ENCODE measurements at regions not wholly inside any gene's neighbourhood (a gene's known extent, or its start where the extent isn't known, plus 50 kb on each side); places are given as distances from the start of the nearest gene placed in this dataset.

DNA sequence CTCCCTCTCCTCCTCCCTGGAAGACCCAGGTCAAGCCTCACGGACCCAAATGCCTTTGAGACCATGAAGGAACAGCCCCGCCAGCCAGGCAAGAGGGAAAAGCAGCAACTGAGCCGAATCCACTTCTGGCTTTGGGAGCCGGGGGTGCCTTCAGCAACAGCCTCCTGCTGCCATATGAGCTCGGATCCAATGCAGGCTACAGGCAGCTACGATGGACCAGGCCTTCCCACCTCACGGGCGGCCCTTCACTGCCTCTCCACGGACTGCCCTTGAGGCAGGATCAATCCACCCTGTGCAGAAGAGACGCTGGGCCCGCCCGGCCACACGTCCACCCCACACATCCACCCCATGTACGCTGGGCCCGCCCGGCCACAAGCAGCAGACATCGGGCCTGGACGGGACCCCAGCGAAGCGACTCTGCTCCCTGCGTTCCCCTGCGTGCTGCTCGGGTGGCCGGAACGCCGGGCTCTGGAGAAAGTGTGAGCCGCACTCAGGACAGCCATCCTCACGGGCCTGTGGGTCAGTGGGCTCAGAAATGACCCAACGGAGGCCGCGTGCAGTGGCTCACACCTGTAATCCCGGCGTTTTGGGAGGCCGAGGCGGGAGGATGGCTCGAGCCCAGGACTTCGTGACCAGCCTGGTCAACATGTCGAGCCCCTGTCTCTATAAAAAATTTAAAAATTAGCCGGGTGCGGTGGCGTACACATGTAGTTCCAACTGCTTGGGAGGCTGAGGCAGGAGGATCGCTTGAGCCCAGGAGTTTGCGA lies 82.0 kb downstream of the FOXL3 start:
- Mint-ChIP-seq H3K36me3 (ENCODE audit: low read depth) (no peaks in the 10 kb centered on the region), H3K4me1 (peaks cover 2% of the 10 kb centered on the region), H3K4me3 (no peak overlapping the region), H3K27ac (no peak overlapping the region), H3K27me3 (no peaks in the 10 kb centered on the region), H3K9me3 (no peaks in the 10 kb centered on the region)
- intact Hi-C loops (cut with micrococcal nuclease): no loop called here
- no peak for DNase-seq

- no peaks in the 10 kb centered on the region for H3K9me3 Mint-ChIP-seq
- DNase-seq: no peak
- no peaks in the 10 kb centered on the region for H3K36me3 Mint-ChIP-seq (ENCODE audit: low read depth)
- intact Hi-C loops (cut with micrococcal nuclease): no loop called here
- no peak overlapping the region for H3K27ac Mint-ChIP-seq
- H3K27me3 Mint-ChIP-seq: no peaks in the 10 kb centered on the region
- H3K4me3 Mint-ChIP-seq: no peak overlapping the region
- no peaks in the 10 kb centered on the region for H3K4me1 Mint-ChIP-seq
Observed at GRCh38 chr7:372546-372931, 82.6 kb downstream of the FOXL3 start.

DNA sequence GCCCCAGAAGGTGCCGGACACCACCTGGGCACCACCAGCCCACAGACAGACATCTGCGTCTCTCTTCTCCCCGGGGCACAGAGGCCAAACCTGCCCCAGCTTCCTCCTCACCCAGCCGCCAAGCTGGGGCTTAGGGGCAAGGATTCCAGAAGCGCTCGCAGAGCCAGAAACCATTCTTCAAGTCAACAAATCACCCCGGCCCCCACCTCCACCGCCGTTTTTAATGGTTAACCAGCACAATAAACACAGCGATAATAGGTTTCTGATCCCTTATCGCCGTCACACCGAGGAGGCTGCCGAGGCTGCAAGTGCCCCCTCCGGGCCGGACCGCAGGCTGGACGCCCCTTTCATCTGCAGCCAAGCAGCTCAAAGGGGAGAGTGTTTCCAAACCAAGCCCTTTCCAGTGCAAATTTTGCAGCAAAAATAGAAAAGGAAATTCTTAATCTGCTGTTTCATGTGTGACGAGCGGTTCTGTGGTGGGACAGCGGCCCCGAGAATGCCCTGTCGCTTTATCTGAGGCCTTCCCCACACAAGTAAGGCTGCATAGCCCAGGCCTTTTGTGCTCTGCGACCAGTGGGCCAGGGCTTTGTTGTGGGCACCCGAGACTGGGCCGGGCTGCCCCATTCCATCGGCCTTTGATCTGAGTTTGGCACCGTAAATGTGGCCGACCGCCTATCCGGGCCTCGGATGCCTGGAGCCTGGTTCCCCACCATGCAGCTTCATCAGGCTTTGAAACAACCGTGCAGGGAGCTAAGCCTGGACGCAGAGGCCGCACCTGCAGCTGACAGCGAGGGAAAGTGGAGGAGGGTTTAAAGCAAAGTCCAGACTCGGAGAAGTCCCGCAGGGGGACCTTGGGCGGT lies 83.2 kb downstream of the FOXL3 start:
- Mint-ChIP-seq H3K4me1 (no peaks in the 10 kb centered on the region), H3K27ac (no peak overlapping the region), H3K9me3 (no peaks in the 10 kb centered on the region), H3K4me3 (no peak overlapping the region), H3K36me3 (ENCODE audit: low read depth) (no peaks in the 10 kb centered on the region), H3K27me3 (no peaks in the 10 kb centered on the region)
- no peak for DNase-seq
- intact Hi-C loops (cut with micrococcal nuclease): no loop called here

DNA sequence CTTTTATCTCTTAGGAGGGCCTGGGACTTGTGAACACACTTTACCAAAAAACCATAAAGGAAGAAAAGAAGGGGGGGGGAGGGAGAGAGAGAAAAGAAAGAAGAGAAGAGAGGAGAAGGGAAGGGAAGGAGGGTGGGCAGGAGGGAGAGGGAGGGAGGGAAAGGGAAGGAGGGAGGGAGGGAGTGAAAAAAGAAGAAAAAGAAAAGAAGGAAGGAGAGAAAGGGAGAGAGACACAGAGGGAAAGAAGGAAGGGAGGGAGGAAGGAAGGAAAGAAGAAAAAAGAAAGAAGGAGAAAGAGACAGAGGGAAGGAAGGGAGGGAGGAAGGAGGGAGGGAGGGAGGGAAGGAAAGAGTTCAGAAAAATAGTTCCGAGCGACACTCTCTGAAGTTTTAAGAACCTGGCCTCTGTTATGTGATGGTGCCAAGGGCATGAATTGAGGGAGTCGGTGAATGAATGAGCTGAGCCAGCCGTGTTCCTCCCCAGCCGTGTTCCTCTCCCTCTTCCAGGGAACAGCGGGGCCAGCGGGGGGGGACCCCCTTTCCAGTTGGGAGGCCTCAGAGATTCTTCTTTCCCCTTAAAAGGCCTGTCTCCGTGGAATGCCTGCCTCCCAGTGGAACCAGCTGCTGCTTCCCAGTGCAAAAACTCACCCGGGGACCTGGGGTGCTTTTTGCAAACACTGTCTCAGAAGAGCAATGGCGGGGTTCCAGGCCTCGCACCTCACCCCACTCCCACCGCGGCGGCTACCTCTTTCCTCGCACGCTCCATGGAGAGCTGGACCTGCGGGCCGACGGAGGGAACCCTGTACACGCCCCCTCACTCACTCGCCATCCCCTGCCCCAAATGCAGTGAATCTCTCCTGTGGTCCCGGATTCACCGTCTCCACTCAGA lies 84.1 kb downstream of the FOXL3 start:
- Mint-ChIP-seq H3K36me3 (ENCODE audit: low read depth) (no peaks in the 10 kb centered on the region), H3K27me3 (no peaks in the 10 kb centered on the region), H3K4me1 (no peaks in the 10 kb centered on the region), H3K27ac (no peak overlapping the region), H3K9me3 (no peaks in the 10 kb centered on the region), H3K4me3 (no peak overlapping the region)
- no peak for DNase-seq
- intact Hi-C loops (cut with micrococcal nuclease): no loop called here

- no peaks in the 10 kb centered on the region for H3K27me3 Mint-ChIP-seq
- no peak overlapping the region for H3K4me3 Mint-ChIP-seq
- no peak overlapping the region for H3K27ac Mint-ChIP-seq
- H3K9me3 Mint-ChIP-seq: no peaks in the 10 kb centered on the region
- H3K36me3 Mint-ChIP-seq (ENCODE audit: low read depth): no peaks in the 10 kb centered on the region
- DNase-seq: no peak
- no peaks in the 10 kb centered on the region for H3K4me1 Mint-ChIP-seq
- intact Hi-C loops (cut with micrococcal nuclease): no loop called here
Observed at GRCh38 chr7:374706-375311, 84.8 kb downstream of the FOXL3 start.

DNA sequence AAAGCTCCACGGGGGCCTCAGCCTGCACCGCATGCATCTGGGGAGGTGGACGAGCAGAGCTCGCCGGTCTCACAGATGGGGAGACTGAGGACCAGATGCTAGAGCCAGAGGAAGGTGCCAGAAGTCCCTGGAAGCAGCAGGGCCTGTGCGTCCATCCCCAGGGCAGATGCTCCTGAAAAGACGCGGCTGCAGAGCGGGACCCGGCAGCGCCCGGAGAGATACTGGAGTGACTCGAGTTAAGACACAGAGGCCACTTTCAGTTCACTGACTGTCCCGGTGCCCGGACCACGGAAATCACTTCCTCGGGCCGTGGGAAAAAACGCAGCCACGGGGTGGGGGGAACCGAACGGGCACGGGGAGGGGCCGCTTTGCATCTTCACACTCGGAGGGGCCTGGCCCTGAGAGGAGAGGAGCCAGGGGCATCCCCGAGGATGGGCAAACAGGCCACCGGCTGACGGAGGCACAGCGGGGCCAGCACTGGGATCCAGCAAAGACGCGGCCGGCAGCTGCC lies 85.4 kb downstream of the FOXL3 start:
- H3K27me3 Mint-ChIP-seq: no peaks in the 10 kb centered on the region
- H3K4me3 Mint-ChIP-seq: no peak overlapping the region
- DNase-seq: no peak
- intact Hi-C loops (cut with micrococcal nuclease): no loop called here
- peaks cover 2% of the 10 kb centered on the region for H3K4me1 Mint-ChIP-seq
- H3K9me3 Mint-ChIP-seq: no peaks in the 10 kb centered on the region
- H3K27ac Mint-ChIP-seq: no peak overlapping the region
- no peaks in the 10 kb centered on the region for H3K36me3 Mint-ChIP-seq (ENCODE audit: low read depth)

GRCh38 chr7:375901-376305 lies 85.9 kb downstream of the FOXL3 start:
- no peak overlapping the region for H3K27ac Mint-ChIP-seq
- no peaks in the 10 kb centered on the region for H3K9me3 Mint-ChIP-seq
- peaks cover 2% of the 10 kb centered on the region for H3K4me1 Mint-ChIP-seq
- H3K4me3 Mint-ChIP-seq: no peak overlapping the region
- H3K27me3 Mint-ChIP-seq: no peaks in the 10 kb centered on the region
- no peak for DNase-seq
- intact Hi-C loops (cut with micrococcal nuclease): no loop called here
- no peaks in the 10 kb centered on the region for H3K36me3 Mint-ChIP-seq (ENCODE audit: low read depth)

DNA sequence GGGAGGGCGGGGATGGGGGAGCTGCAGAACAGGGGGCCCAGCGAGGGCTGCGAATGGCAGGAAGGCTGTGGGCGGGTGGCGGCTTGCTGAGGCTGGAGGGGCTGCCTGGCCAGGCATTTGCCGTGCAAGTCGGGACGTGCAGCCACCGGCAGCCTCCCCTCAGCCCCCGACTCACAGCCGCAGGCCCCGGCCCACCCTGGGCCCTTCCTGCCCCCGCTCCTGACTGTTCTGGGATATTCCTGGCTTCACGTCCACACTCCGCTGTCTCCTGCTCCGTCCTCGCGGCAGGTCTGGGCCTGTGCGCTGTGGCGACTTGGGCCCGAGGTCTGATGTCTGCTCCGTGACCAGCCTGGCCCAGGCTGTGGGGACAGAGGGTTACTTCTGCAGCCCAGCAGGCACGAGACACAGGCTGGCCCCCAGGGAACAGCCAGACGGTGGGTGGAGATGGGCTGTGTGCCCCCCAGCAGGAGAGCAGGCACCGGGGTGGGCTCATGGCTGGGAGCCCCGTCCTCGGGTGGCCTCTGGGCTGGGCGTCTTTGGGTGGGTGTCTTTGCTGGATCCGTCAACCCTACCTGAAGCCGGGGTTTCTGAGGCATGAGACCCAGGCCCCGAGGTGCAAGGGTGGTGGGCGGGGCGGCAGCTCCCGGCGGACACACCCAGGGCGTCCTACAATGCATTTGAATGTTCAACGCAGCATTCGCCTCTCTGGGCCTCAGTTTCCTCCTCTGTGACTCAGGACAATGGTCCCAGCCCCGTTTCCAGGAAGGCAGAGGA lies 86.5 kb downstream of the FOXL3 start:
- Mint-ChIP-seq H3K27me3 (no peaks in the 10 kb centered on the region), H3K27ac (no peak overlapping the region), H3K4me3 (no peak overlapping the region), H3K36me3 (ENCODE audit: low read depth) (no peaks in the 10 kb centered on the region), H3K4me1 (peaks cover 7% of the 10 kb centered on the region), H3K9me3 (no peaks in the 10 kb centered on the region)
- no peak for DNase-seq
- intact Hi-C loops (cut with micrococcal nuclease): no loop called here

- Mint-ChIP-seq H3K9me3 (peaks cover 4% of the 10 kb centered on the region), H3K4me3 (no peak overlapping the region), H3K36me3 (ENCODE audit: low read depth) (peaks cover 2% of the 10 kb centered on the region), H3K27me3 (peaks cover 4% of the 10 kb centered on the region), H3K4me1 (peaks cover 16% of the 10 kb centered on the region), H3K27ac (no peak overlapping the region)
- DNase-seq: no peak
- intact Hi-C loops (cut with micrococcal nuclease): no loop called here
Observed at GRCh38 chr7:377080-378040, 87.4 kb downstream of the FOXL3 start.

GRCh38 chr7:378041-378420 lies 88.1 kb downstream of the FOXL3 start:
- Mint-ChIP-seq H3K27me3 (peaks cover 10% of the 10 kb centered on the region), H3K4me3 (no peak overlapping the region), H3K36me3 (ENCODE audit: low read depth) (peaks cover 2% of the 10 kb centered on the region), H3K4me1 (peaks cover 16% of the 10 kb centered on the region), H3K9me3 (peaks cover 9% of the 10 kb centered on the region), H3K27ac (no peak overlapping the region)
- DNase-seq: no peak
- intact Hi-C loops (cut with micrococcal nuclease): no loop called here

- DNase-seq: no peak
- intact Hi-C loops (cut with micrococcal nuclease): no loop called here
- Mint-ChIP-seq H3K27ac (no peak overlapping the region), H3K27me3 (peaks cover 16% of the 10 kb centered on the region), H3K4me1 (peaks cover 16% of the 10 kb centered on the region), H3K36me3 (ENCODE audit: low read depth) (peaks cover 2% of the 10 kb centered on the region), H3K4me3 (no peak overlapping the region), H3K9me3 (peaks cover 17% of the 10 kb centered on the region)
Observed at GRCh38 chr7:378551-379455, 88.8 kb downstream of the FOXL3 start.
